ENCODE measurements at regions not wholly inside any gene's neighbourhood (a gene's known extent, or its start where the extent isn't known, plus 50 kb on each side); places are given as distances from the start of the nearest gene placed in this dataset.
"Not testable (repeated sequence)": the region's sequence is repeated elsewhere in the genome, so short reads cannot be mapped to it uniquely, and the experiment has no call there.

DNA sequence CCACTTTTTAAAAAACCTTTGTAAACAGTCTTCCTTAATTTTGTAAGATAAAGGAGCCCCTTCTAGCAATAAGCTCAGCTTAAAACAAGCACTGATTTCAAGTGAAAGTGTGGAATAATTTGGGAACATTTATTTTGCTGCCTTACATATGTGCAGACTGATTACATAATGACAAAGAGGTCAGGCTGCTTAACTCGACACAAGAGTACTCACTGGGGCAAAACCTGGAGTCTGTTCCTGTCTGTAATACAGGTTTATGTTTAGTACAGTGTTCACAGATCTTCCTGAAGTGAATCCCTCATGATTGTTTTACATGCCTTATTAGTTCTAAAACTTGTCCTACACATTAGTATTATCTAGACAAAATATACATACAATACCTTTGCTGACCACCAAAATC, 609.8 kb downstream of the LMO7 start:
- no peak for DNase-seq

- DNase-seq = no peak
Measured at GRCh38 chr13:76245211-76245610, 609.1 kb downstream of the LMO7 start.

- not testable (repeated sequence) for DNase-seq
Measured at GRCh38 chr13:76243120-76243519, 607.0 kb downstream of the LMO7 start.

GRCh38 chr13:76239031-76239680, 603.0 kb downstream of the LMO7 start:
- no peak for DNase-seq

GRCh38 chr13:76231522-76232167, 595.5 kb downstream of the LMO7 start:
- DNase-seq = no peak

- no peak for DNase-seq
Measured at GRCh38 chr13:76229281-76229680, 593.2 kb downstream of the LMO7 start.

GRCh38 chr13:76226941-76227340, 590.8 kb downstream of the LMO7 start:
- no peak for DNase-seq

DNA sequence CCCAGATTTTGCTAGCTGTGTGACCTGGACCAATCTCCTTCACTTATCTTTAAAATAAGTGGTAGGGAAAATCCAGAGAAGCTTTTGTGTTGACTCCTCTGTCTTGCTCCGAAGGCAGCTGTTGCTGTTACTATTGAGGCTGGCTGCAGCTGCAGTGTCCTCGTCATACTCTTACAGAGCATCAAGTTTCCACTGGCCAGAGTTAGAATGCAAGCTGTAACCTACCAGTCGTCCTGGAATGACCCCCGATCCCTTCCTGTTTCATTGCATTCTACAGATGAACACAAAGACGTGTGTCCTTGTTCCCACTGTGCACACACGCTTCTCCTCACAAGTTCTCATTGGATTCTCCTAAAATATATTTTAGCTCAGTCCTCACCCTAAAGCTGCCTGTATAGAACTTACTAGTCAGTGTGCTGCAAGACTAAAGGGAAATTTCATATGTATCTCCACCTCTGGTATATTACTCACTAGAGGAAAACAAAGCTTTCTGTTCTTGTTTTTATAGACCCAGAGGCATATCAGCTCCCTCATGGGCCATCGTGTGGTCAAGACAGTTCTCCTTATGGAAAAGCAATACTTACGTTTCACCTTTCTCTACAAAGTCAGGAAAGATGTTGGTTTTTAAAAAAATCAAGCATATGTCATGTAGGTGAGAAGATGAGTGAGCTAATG, 589.8 kb downstream of the LMO7 start:
- no peak for DNase-seq

- DNase-seq = no peak
Measured at GRCh38 chr13:76223999-76224398, 587.9 kb downstream of the LMO7 start.

- no peak for DNase-seq
Measured at GRCh38 chr13:76223565-76223964, 587.4 kb downstream of the LMO7 start.

GRCh38 chr13:76222511-76222910, 586.4 kb downstream of the LMO7 start:
- no peak for DNase-seq

DNA sequence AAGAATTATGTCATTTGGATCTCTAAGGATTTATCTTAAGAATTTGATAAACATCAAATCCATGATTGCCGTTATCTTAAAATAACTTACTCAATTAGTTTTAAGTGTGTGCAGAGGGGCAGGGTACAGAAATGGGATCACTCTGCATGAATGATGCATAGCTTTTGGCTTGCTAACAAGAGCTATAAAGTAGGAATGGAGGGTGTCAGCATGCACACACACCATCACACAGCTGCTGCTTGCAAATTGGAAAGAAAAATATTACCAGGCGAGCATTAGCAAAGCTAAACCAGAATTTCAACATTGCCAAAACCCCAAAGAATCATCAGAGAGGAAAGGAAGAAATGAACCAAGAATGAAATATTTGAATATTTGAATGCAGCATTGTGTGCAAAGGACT, 580.6 kb downstream of the LMO7 start:
- no peak for DNase-seq

- no peak for DNase-seq
Measured at GRCh38 chr13:76214001-76214400, 577.9 kb downstream of the LMO7 start.

DNA sequence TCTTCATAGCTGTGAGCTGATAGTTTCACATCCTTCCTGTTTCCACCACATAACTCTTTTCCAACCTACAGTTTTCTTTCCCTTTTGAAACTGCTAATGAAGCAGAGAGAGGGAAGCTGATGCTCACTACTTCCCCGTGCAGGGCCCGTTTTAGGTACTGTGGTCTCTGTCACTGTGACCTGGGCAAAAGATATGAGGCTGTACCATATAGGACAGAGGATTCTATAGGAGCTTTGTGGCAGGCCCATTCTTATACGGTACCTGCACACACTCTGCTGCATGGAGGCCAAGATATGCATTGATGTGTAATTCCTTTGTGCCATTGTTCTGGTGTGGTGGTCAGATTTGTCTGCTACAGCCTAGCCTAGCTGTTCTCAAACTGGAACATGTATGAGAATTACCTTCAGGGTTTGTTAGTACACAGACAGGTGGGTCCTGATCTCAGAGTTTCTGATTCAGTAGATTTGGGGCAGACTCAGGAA, 577.3 kb downstream of the LMO7 start:
- DNase-seq = no peak

- DNase-seq = no peak
Measured at GRCh38 chr13:76210262-76210661, 574.1 kb downstream of the LMO7 start.

DNA sequence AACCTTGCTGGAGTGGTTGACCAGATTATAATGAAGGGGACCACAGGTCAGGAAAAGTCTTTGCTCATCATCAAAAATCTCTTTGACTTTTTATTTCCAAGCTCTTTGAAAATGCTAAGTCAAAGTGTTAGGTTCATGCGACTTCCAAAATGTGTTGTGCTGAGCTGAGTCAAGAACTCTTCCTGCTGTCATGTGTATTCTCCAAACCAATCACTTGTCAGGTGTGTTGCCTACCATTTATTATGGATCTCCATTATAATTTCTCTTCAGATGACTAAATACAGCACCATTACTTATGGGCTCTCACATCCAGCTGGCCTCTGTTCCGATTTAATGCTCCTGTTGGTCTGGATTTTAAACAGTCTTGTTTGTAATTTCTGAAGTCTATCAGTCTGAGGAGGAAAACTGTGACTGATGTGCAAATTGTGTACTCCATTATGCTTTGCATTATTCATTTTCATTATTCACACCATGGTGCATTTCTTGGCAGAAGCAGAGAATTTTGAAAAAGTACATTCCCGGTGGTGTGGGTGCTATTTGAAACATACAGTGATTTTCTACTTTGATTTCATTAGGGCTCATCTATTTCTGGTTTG, 562.5 kb downstream of the LMO7 start:
- DNase-seq = no peak

- no peak for DNase-seq
Measured at GRCh38 chr13:76189882-76190519, 553.9 kb downstream of the LMO7 start.

DNA sequence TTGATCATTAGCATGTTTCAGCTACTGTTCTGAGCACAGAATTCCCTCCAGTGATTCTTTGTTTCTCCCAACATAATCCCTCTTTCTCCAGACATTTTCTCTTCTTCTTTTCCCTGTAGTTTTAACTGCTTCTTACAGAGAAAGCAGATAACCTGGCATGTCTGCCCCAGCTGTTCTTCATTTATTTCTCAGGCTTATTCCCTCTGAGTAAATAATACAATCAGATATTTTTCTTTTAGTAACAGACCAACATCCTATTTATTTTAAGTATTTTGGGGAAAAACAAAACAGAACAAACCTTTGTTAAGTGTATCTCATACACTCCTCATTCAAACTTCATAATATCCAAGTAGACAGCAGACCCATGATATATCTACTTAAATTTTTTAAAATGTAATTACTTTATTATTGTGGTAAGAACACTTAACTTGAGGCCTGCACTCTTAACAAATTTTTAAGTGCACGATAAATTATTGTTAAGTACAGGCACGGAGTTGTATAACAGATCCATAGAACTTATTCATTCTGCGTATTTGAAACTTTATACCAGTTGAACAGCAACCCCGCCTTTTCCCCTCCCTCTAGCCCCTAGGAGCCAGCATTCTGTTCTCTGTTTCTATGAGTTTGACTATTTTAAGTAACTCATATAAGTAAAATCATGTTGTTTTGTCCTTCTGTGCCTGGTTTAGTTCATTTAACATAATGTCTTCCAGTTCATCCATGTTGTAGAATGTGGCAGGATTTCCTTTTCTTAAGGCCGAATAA, 540.0 kb downstream of the LMO7 start:
- DNase-seq = no peak

GRCh38 chr13:76168661-76169060, 532.5 kb downstream of the LMO7 start:
- no peak for DNase-seq

- no peak for DNase-seq
Measured at GRCh38 chr13:76164290-76164689, 528.2 kb downstream of the LMO7 start.

GRCh38 chr13:76163761-76164160, 527.6 kb downstream of the LMO7 start:
- no peak for DNase-seq
